Endodermal cell (in vitro differentiated cells): ENCODE measurements at regions not wholly inside any gene's neighbourhood (a gene's known extent, or its start where the extent isn't known, plus 50 kb on each side); places are given as distances from the start of the nearest gene placed in this dataset.

ENCODE experiments used
- DNase-seq: peaks from one replicate; pipeline ENCODE4 v3.0.0-alpha.2; 2017
- H3K27ac ChIP-seq: 2 replicates; pipeline ENCODE4 v1.5.1; 2013; ENCODE audit warnings: mild to moderate bottlenecking, low read depth, low read length, moderate library complexity
- H3K27me3 ChIP-seq: 2 replicates; pipeline ENCODE4 v1.6.1; 2013; ENCODE audit warnings: mild to moderate bottlenecking, low read length, moderate library complexity; ENCODE audit not compliant: insufficient read depth, control insufficient read depth, poor library complexity, severe bottlenecking
- H3K36me3 ChIP-seq: 2 replicates; pipeline ENCODE4 v1.7.0; 2013; ENCODE audit warnings: mild to moderate bottlenecking, low read length, moderate library complexity; ENCODE audit not compliant: control insufficient read depth, insufficient read depth
- H3K4me1 ChIP-seq: one replicate; pipeline ENCODE4 v1.7.0; 2013; ENCODE audit warnings: low read length; ENCODE audit not compliant: control insufficient read depth, insufficient read depth
- H3K4me3 ChIP-seq: 2 replicates; pipeline ENCODE4 v1.5.1; 2013; ENCODE audit warnings: mild to moderate bottlenecking, low read length, moderate library complexity
- H3K9ac ChIP-seq: 2 replicates; pipeline ENCODE4 v1.6.1; 2013; ENCODE audit warnings: mild to moderate bottlenecking, low read length, moderate library complexity; ENCODE audit not compliant: poor library complexity, severe bottlenecking; ENCODE audit errors: extremely low read depth
- H3K9me3 ChIP-seq: 2 replicates; pipeline ENCODE4 v1.6.1; 2013; ENCODE audit warnings: mild to moderate bottlenecking, low read length, moderate library complexity; ENCODE audit not compliant: control insufficient read depth
- H3K27ac Mint-ChIP-seq: 2 replicates; pipeline ENCODE4 v1.8.0; 2020; ENCODE audit warnings: mixed read lengths
- H3K27me3 Mint-ChIP-seq: 2 replicates; pipeline ENCODE4 v1.8.0; 2021; ENCODE audit warnings: mild to moderate bottlenecking, mixed read lengths; ENCODE audit not compliant: insufficient read depth
- H3K36me3 Mint-ChIP-seq: 2 replicates; pipeline ENCODE4 v1.8.0; 2020; ENCODE audit warnings: low read depth, mixed read lengths
- H3K4me1 Mint-ChIP-seq: 2 replicates; pipeline ENCODE4 v1.8.0; 2020; ENCODE audit warnings: mixed read lengths
- H3K4me3 Mint-ChIP-seq: 2 replicates; pipeline ENCODE4 v1.8.0; 2020; ENCODE audit warnings: mild to moderate bottlenecking, moderate library complexity, mixed read lengths
- H3K9me3 Mint-ChIP-seq: 2 replicates; pipeline ENCODE4 v1.8.0; 2020; ENCODE audit warnings: mild to moderate bottlenecking, mixed read lengths
- CTCF ChIP-seq: fragments of 200-600 bp; sonication (generic); conservative IDR thresholded peaks from 2 replicates; pipeline ENCODE4 v1.5.0; 2021; ENCODE audit warnings: antibody characterized with exemption, mild to moderate bottlenecking
- WGBS, 2 experiments: methylation state at CpG; one replicate each; pipeline versions ENCODE4 v1.1.5 to v1.1.7; 2013; ENCODE audit warnings: missing lambda C conversion rate in 2 of 2, mixed read lengths in 1 of 2; ENCODE audit not compliant: insufficient coverage in 1 of 2, insufficient read length in 1 of 2; 5-methylcytosine and 5-hydroxymethylcytosine counted together

GRCh38 chr1:70672442-70672888 lies 261.4 kb downstream of the CTH start:
- no peaks in the 10 kb centered on the region for H3K9me3 Mint-ChIP-seq
- 87 to 92% methylated on average over 2 to 3 of the region's 3 CpGs for WGBS, 2 experiments
- Histone ChIP-seq H3K27ac (no peak overlapping the region), H3K9ac (no peak overlapping the region), H3K27me3 (no peaks in the 10 kb centered on the region), H3K9me3 (no peaks in the 10 kb centered on the region), H3K4me1 (peaks cover 14% of the 10 kb centered on the region), H3K36me3 (no peaks in the 10 kb centered on the region), H3K4me3 (no peak overlapping the region)
- no peaks in the 10 kb centered on the region for H3K36me3 Mint-ChIP-seq
- H3K4me1 Mint-ChIP-seq: peaks cover 26% of the 10 kb centered on the region
- no peak overlapping the region for H3K4me3 Mint-ChIP-seq
- no peak for TF ChIP-seq CTCF
- H3K27me3 Mint-ChIP-seq: no peaks in the 10 kb centered on the region
- no peak overlapping the region for H3K27ac Mint-ChIP-seq
- no peak for DNase-seq

GRCh38 chr1:70674941-70675685 lies 264.0 kb downstream of the CTH start:
- WGBS, 2 experiments: 52 to 74% methylated on average over 2 to 3 of the region's 3 CpGs
- peak overlapping the region; percentile 50 for H3K27ac Mint-ChIP-seq
- no peaks in the 10 kb centered on the region for H3K36me3 Mint-ChIP-seq
- Histone ChIP-seq H3K27me3 (no peaks in the 10 kb centered on the region), H3K9me3 (no peaks in the 10 kb centered on the region), H3K27ac (no peak overlapping the region), H3K4me3 (no peak overlapping the region), H3K36me3 (no peaks in the 10 kb centered on the region), H3K4me1 (peaks cover 14% of the 10 kb centered on the region), H3K9ac (no peak overlapping the region)
- no peak for TF ChIP-seq CTCF
- H3K27me3 Mint-ChIP-seq: no peaks in the 10 kb centered on the region
- peaks cover 26% of the 10 kb centered on the region for H3K4me1 Mint-ChIP-seq
- H3K9me3 Mint-ChIP-seq: no peaks in the 10 kb centered on the region
- peak; percentile 57 for DNase-seq
- H3K4me3 Mint-ChIP-seq: peak overlapping the region; percentile 20

GRCh38 chr1:70675737-70676156 lies 264.7 kb downstream of the CTH start:
- no peaks in the 10 kb centered on the region for H3K36me3 ChIP-seq
- no peak overlapping the region for H3K27ac ChIP-seq
- peaks cover 26% of the 10 kb centered on the region for H3K4me1 Mint-ChIP-seq
- peaks cover 14% of the 10 kb centered on the region for H3K4me1 ChIP-seq
- H3K27ac Mint-ChIP-seq: peak overlapping the region; percentile 22
- H3K36me3 Mint-ChIP-seq: no peaks in the 10 kb centered on the region
- H3K4me3 ChIP-seq: no peak overlapping the region
- no peaks in the 10 kb centered on the region for H3K27me3 Mint-ChIP-seq
- no peak overlapping the region for H3K9ac ChIP-seq
- H3K9me3 Mint-ChIP-seq: no peaks in the 10 kb centered on the region
- DNase-seq: peak; percentile 85
- H3K4me3 Mint-ChIP-seq: peak overlapping the region; percentile 20
- H3K27me3 ChIP-seq: no peaks in the 10 kb centered on the region
- peak; percentile 26 for TF ChIP-seq CTCF
- 44 to 67% methylated on average over 1 to 5 of the region's 5 CpGs for WGBS, 2 experiments
- H3K9me3 ChIP-seq: no peaks in the 10 kb centered on the region
